Peyer's patch (tissue), 4 donors: ENCODE measurements at regions not wholly inside any gene's neighbourhood (a gene's known extent, or its start where the extent isn't known, plus 50 kb on each side); places are given as distances from the start of the nearest gene placed in this dataset.
"Not testable (repeated sequence)": the region's sequence is repeated elsewhere in the genome, so short reads cannot be mapped to it uniquely, and the experiment has no call there.

Source experiments
- POLR2A ChIP-seq, 2 donors: fragments of 450-650 bp; IDR thresholded peaks; one replicate each; pipeline ENCODE4 v1.5.1; 2017; ENCODE audit warnings: antibody characterized with exemption in 2 of 2, mild to moderate bottlenecking in 2 of 2, moderate library complexity in 2 of 2
- TF ChIP-seq, protein P1 (sequence below), 6 experiments: fragments of 450-650 bp in 4 of 6; fragments of 200-600 bp in 2 of 6; sonication (generic) in 1 of 6; IDR thresholded peaks; one replicate each; pipeline ENCODE4 v1.5.1; 2017 to 2019; ENCODE audit warnings: antibody characterized with exemption in 6 of 6, mild to moderate bottlenecking in 3 of 6, moderate library complexity in 1 of 6

DNA sequence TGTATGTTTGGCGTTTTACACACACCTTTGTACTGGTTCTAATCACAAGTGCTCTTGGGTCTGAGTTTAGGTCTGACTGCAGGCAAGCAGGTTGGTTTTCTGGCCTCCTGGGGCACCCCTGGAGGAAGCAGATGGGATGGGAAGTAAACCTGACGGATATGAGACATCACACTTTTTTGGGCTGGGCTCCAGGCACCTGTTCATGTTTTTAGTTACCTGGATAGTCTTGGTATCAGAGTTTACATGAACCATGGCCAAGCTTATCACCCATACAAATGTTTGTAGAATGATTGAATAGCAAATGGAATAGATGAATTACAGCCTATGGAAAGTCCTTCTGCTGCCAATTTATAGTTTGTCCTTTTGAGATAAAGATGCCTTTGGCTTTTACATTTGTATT, 57.9 kb upstream of the BMS1 start:
- TF ChIP-seq POLR2A (IDR thresholded peaks at IDR 0.05): not testable (repeated sequence)
- TF ChIP-seq, protein P1, sequence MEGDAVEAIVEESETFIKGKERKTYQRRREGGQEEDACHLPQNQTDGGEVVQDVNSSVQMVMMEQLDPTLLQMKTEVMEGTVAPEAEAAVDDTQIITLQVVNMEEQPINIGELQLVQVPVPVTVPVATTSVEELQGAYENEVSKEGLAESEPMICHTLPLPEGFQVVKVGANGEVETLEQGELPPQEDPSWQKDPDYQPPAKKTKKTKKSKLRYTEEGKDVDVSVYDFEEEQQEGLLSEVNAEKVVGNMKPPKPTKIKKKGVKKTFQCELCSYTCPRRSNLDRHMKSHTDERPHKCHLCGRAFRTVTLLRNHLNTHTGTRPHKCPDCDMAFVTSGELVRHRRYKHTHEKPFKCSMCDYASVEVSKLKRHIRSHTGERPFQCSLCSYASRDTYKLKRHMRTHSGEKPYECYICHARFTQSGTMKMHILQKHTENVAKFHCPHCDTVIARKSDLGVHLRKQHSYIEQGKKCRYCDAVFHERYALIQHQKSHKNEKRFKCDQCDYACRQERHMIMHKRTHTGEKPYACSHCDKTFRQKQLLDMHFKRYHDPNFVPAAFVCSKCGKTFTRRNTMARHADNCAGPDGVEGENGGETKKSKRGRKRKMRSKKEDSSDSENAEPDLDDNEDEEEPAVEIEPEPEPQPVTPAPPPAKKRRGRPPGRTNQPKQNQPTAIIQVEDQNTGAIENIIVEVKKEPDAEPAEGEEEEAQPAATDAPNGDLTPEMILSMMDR (IDR thresholded peaks at IDR 0.05): not testable (repeated sequence)
